Eye (tissue), 1 donor: ENCODE measurements at regions not wholly inside any gene's neighbourhood (a gene's known extent, or its start where the extent isn't known, plus 50 kb on each side); places are given as distances from the start of the nearest gene placed in this dataset.
A peak's percentile ranks its signal among the peaks of the same experiment; 100 is the strongest.

ENCODE experiments used
- DNase-seq: peaks from one replicate; pipeline ENCODE4 v3.0.0-alpha.2; 2015

GRCh38 chrX:122439831-122440230 lies 744.2 kb upstream of the GRIA3 start:
- DNase-seq, result no peak

DNA sequence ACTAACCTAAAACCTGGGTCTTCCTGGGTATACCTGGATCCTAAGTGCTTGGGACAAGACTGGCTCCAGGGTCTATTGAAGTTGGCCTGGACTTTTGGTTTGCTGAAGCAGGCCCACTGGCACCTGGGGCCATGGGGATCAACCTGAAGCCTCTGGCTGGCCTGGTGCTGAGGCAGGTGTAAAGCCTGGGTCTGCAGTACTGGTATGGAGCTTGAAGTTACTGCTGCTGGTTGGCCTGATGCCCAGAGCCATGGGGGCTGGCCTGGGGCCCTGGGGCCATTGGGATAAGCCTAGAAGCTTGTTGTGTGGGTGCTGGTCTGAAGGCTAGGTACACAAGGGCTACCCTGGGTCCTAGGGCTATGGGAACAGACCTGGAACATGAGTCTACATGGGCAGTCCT lies 743.2 kb upstream of the GRIA3 start:
- no peak for DNase-seq

DNA sequence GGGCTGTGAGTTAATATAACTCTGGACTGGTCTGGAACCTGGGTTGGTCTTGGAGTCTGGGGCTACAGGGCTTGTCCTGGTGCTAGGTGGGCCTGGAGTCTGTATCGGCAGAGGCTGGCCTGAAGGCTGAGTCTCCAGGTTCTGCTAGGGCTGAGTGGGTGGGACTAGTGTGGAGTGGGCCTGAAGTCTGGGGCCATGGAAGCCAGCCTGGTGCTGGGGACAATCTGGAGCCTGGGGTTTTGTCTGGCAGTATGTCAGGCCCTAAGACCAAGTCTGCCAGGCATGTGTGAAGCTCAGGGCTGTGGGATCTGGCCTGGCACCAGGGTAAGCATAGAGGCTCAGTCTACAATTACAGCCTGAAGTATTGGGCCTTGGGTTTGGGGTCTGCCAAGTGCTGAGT lies 742.6 kb upstream of the GRIA3 start:
- DNase-seq, result no peak

DNA sequence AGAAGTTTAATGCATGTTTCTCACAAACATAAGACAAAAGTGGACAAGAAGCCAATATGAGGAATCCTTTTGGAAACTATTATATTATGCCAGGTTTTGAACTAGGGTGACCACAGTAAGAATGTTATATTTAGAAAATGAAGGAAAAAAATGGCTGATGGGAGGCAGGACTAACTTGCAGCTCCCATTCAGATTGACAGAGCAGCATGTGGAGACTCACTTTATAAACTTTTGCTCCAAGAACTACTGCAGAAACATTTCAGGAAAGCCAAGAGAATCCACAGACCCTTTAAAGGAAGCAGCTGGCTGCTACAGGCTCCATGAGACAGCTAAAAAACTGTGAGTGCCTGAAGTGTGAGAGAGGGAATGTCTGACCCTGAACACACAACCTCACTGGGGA lies 738.6 kb upstream of the GRIA3 start:
- no peak for DNase-seq

GRCh38 chrX:122464341-122464740 lies 719.7 kb upstream of the GRIA3 start:
- no peak for DNase-seq

- no peak for DNase-seq
Measured at GRCh38 chrX:122475306-122475705, 708.8 kb upstream of the GRIA3 start.

GRCh38 chrX:122500556-122500955 lies 683.5 kb upstream of the GRIA3 start:
- no peak for DNase-seq

- no peak for DNase-seq
Measured at GRCh38 chrX:122501652-122502051, 682.4 kb upstream of the GRIA3 start.

- DNase-seq, result no peak
Measured at GRCh38 chrX:122504026-122504425, 680.1 kb upstream of the GRIA3 start.

GRCh38 chrX:122512561-122513072 lies 671.5 kb upstream of the GRIA3 start:
- no peak for DNase-seq

DNA sequence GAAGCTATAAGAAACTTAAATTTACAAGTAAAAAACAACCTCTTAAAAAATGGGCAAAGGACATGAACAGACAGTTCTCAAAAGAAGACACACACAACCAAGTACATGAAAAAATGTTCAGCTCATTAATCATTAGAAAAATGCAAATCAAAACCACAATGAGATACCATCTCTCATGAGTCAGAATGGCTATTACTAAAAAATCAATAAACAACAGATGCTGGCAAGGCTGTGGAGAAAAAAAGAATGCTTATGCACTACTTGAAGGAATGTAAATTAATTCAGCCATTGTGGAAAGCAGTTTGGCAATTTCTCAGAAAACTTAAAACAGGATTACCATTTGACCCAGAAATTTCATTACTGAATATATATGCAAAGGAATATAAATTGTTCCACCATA lies 666.3 kb upstream of the GRIA3 start:
- DNase-seq, result no peak

GRCh38 chrX:122545778-122546177 lies 638.3 kb upstream of the GRIA3 start:
- DNase-seq, result no peak

GRCh38 chrX:122546269-122546668 lies 637.8 kb upstream of the GRIA3 start:
- no peak for DNase-seq

DNA sequence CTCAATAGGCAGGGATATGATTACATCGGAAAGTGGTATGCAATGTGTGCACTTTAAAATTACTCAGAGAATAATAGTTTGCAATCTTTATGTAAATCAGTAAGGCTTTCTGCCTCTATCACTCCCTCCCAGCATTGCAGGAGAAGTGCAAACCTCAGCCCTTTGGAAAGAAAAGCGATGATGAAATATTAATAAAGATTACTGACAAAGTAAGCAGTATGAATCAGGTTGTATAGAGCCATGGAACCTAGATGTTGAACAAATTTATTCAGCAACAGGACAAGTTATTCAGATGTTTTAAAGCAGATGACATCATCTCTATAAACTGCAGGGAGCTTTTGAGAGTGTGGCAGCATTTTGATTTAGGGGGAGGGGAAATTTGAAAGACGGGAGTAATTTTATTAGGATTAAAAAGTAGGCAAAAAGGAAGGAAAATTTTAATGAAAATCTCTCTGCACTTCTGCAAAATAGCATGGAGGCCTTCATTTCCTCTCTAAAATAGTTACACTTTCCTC lies 631.7 kb upstream of the GRIA3 start:
- no peak for DNase-seq

DNA sequence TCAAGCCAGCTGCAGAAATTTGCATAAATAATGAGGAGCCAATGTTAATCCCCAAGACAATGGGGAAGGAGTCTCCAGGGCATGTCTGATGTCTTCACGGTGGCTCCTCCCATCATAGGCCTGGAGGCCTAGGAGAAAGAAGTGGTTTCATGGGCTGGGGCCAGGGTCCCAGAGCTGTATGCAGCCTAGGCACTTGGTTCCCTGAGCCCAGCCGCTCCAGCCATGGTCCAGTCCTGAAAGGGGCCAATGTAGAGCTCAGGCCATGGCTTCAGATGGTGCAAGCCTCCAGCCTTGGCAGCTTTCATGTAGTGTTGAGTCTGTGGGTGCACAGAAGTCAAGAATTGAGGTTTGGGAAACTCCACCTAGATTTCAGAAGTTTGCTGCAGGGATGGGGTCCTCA lies 628.2 kb upstream of the GRIA3 start:
- DNase-seq, result no peak

GRCh38 chrX:122565952-122566351 lies 618.1 kb upstream of the GRIA3 start:
- peak; percentile 8 for DNase-seq

GRCh38 chrX:122566401-122566800 lies 617.7 kb upstream of the GRIA3 start:
- DNase-seq, result no peak

GRCh38 chrX:122567911-122568310 lies 616.2 kb upstream of the GRIA3 start:
- no peak for DNase-seq

GRCh38 chrX:122572461-122572860 lies 611.6 kb upstream of the GRIA3 start:
- DNase-seq, result no peak

GRCh38 chrX:122579036-122579435 lies 605.0 kb upstream of the GRIA3 start:
- DNase-seq, result no peak

GRCh38 chrX:122579526-122579925 lies 604.6 kb upstream of the GRIA3 start:
- no peak for DNase-seq

DNA sequence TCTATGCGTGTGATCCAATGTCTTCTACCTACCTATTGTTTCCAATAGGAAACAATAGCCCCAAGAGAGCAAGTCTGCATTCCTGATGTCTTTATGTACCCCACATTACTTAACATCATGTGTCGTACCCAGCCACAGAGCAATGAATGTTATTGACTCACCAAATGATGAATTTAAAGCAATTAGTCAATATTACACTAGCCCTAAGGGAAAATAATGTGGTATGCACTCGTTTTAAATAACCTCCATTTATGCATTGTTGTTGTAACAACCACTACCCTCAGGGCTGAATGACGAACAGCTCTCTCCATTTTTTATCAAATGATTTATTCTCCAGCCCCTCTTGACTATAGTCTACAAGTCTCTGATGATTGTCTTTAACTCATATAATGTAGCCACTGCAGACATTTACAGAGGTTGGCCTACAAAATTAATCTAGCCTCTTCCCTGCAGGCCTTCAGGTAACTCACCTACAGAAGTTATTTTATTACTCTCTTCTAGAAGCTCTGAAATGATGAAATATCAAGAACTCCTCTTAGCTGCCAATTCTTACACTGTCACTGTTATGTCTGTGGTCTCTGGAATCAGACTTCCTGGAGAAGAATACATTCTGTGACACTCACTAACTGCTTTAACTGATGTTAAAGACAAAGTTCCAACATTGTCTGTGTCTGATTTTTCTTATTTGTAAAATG lies 601.7 kb upstream of the GRIA3 start:
- no peak for DNase-seq

GRCh38 chrX:122582975-122583305 lies 601.1 kb upstream of the GRIA3 start:
- DNase-seq, result no peak

DNA sequence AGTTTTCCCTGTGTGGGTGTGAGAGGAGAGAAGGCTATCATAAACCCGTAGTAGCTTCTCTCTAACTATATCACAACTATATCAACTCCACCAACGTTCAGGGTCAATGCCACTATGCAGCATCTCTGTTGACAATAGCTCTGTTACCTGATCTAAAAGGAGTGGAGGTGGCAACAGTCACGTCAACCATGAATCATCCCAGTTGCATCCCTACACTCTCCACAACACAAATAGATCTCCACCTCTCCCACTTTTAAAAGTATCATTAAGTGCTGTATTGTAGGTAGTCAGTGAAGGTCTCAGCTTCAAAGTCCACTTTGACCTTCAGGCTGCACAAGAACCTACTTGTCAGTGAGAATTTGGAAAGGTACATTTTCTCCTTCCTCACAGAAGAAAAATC lies 600.5 kb upstream of the GRIA3 start:
- DNase-seq, result no peak

- DNase-seq, result no peak
Measured at GRCh38 chrX:122584981-122585380, 599.1 kb upstream of the GRIA3 start.
